Thoracic aorta (tissue), 2 donors: ENCODE measurements at regions not wholly inside any gene's neighbourhood (a gene's known extent, or its start where the extent isn't known, plus 50 kb on each side); places are given as distances from the start of the nearest gene placed in this dataset.

Source experiments
- ATAC-seq: fragments of 150-250 bp; one replicate; pipeline ENCODE4 v1.8.0; 2017; ENCODE audit warnings: low read depth; ENCODE audit not compliant: insufficient number of reproducible peaks, low FRiP score
- DNase-seq: peaks from one replicate; pipeline ENCODE4 v3.0.0-alpha.2; 2020; ENCODE audit warnings: low spot score
- H3K27ac ChIP-seq, 2 donors: fragments of 200-600 bp; sonication (generic); 1 replicate in 1 of 2; 2 replicates in 1 of 2; pipeline ENCODE4 v1.5.1; 2016; ENCODE audit warnings: mild to moderate bottlenecking in 2 of 2, moderate library complexity in 2 of 2
- H3K27me3 ChIP-seq: fragments of 200-600 bp; sonication (generic); replicated peaks from 2 replicates; pipeline ENCODE4 v1.6.0; 2016; ENCODE audit warnings: mild to moderate bottlenecking; ENCODE audit not compliant: insufficient read depth
- H3K36me3 ChIP-seq: fragments of 200-600 bp; sonication (generic); one replicate; pipeline ENCODE4 v1.5.1; 2016
- H3K4me1 ChIP-seq, 2 donors: fragments of 200-600 bp; sonication (generic); 1 replicate in 1 of 2; 2 replicates in 1 of 2; pipeline versions ENCODE4 v1.5.1 to v1.6.0; 2016; ENCODE audit warnings: low read depth in 2 of 2, mild to moderate bottlenecking in 1 of 2; ENCODE audit not compliant: control insufficient read depth in 1 of 2
- H3K4me3 ChIP-seq: fragments of 200-600 bp; sonication (generic); 2 replicates; pipeline ENCODE4 v1.5.1; 2016; ENCODE audit warnings: mild to moderate bottlenecking
- H3K9me3 ChIP-seq: fragments of 200-600 bp; sonication (generic); 2 replicates; pipeline ENCODE4 v1.5.1; 2016
- CTCF ChIP-seq: fragments of 200-600 bp; sonication (generic); IDR thresholded peaks from one replicate; pipeline ENCODE4 v1.5.1; 2019; ENCODE audit warnings: antibody characterized with exemption

GRCh38 chr6:112469306-112469705, 122.2 kb downstream of the RFPL4B start:
- no peak for ATAC-seq

GRCh38 chr6:112470376-112470775, 123.2 kb downstream of the RFPL4B start:
- no peak for TF ChIP-seq CTCF
- Histone ChIP-seq H3K9me3 (no peaks in the 10 kb centered on the region), H3K4me3 (no peak overlapping the region), H3K36me3 (no peaks in the 10 kb centered on the region), H3K27me3 (no peaks in the 10 kb centered on the region), H3K4me1 (peaks cover 6 to 10% of the 10 kb centered on the region in 2 donors), H3K27ac (no peak overlapping the region)
- DNase-seq (no peak), ATAC-seq (no peak)

More at GRCh38 chr6:112469306-112469705, 122.2 kb downstream of the RFPL4B start:
- Histone ChIP-seq H3K27me3 (no peaks in the 10 kb centered on the region), H3K27ac (no peak overlapping the region), H3K36me3 (no peaks in the 10 kb centered on the region), H3K4me1 (peaks cover 6 to 10% of the 10 kb centered on the region in 2 donors), H3K4me3 (no peak overlapping the region), H3K9me3 (no peaks in the 10 kb centered on the region)
- no peak for TF ChIP-seq CTCF
- DNase-seq: no peak

DNA sequence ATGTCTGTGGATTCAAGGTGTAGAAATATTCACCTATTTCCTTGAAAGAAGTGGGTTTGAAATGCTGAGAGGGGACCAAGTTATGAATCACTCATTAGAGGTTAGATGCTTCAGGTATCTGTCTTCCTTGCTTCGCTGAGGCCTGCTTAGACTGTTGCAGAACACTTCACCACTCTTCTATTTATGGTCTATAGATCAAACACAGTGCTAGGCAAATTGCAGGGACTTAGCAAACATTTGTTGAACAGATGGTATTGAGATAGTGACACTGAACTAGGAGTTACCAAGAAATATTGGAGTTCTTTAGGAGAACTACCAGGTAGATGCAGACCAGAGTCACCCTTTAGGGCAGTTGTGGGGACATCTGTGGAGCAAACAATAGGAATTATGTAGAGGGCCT, 123.8 kb downstream of the RFPL4B start:
- ATAC-seq: no peak
- DNase-seq: no peak
- Histone ChIP-seq H3K27ac (no peak overlapping the region), H3K9me3 (no peaks in the 10 kb centered on the region), H3K36me3 (no peaks in the 10 kb centered on the region), H3K27me3 (no peaks in the 10 kb centered on the region), H3K4me3 (no peak overlapping the region), H3K4me1 (peaks cover 6 to 10% of the 10 kb centered on the region in 2 donors)
- no peak for TF ChIP-seq CTCF

DNA sequence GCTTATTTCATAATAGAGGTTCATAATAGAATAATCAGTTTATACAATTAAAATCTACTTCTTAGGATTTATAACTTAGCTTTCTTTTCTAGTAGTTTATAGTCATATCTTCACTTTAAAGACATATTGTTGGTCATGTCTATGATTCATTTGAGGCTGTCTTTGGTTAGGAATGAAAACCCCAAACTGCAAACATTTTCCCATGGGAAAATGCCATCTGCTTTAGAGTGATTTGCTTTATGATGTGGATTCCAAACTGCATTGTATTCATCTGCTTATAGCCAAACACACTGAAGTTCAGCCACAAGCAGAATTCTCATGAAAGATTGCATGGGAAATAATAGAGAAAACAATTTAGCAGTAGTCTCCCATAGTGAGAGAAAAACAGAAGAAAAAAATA, 128.0 kb downstream of the RFPL4B start:
- Histone ChIP-seq H3K36me3 (no peaks in the 10 kb centered on the region), H3K9me3 (no peaks in the 10 kb centered on the region), H3K27me3 (no peaks in the 10 kb centered on the region), H3K27ac (no peak overlapping the region), H3K4me3 (no peak overlapping the region), H3K4me1 (no peaks in the 10 kb centered on the region)
- DNase-seq (no peak), ATAC-seq (no peak)
- TF ChIP-seq CTCF: no peak

DNA sequence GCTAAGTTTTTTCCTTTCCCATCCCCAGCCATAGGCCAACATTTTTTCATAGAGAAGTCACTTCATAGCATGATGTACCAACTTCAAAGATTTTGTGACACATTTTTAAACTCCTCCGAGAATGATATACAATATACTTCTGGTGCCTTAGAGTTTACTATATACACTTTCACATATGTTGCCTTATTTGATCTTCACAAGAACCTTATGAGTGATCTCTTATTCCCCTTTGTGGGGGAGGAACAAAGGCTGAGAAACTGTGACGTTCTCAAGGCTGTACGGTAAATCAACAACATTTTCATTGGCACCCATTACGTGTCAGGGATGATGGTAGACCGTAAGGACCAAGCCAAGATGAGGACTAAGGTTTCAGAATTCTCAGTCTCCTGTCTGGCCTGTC, 130.0 kb downstream of the RFPL4B start:
- Histone ChIP-seq H3K4me1 (no peaks in the 10 kb centered on the region), H3K4me3 (no peak overlapping the region), H3K27ac (no peak overlapping the region), H3K27me3 (no peaks in the 10 kb centered on the region), H3K9me3 (no peaks in the 10 kb centered on the region), H3K36me3 (no peaks in the 10 kb centered on the region)
- ATAC-seq: no peak
- DNase-seq: no peak
- no peak for TF ChIP-seq CTCF
